Stimulated activated CD8-positive, alpha-beta memory T cell treated with anti-CD3 and anti-CD28 coated beads, Interleukin-12 subunit alpha, Interleukin-12 subunit beta, amount 100 ng/mL, for 4 hours (primary cell): ENCODE measurements at regions not wholly inside any gene's neighbourhood (a gene's known extent, or its start where the extent isn't known, plus 50 kb on each side); places are given as distances from the start of the nearest gene placed in this dataset.

Experiments
- DNase-seq: peaks from one replicate; pipeline ENCODE4 v3.0.0-alpha.2; 2020; ENCODE audit warnings: low read depth

GRCh38 chr15:62988701-62989100, 53.8 kb upstream of the TPM1 start:
- DNase-seq, result no peak

GRCh38 chr15:62989366-62990055, 53.0 kb upstream of the TPM1 start:
- no peak for DNase-seq

- no peak for DNase-seq
Measured at GRCh38 chr15:62991698-62992097, 50.8 kb upstream of the TPM1 start.

- DNase-seq, result no peak
Measured at GRCh38 chr15:62992302-62992701, 50.2 kb upstream of the TPM1 start.
